ENCODE measurements at regions not wholly inside any gene's neighbourhood (a gene's known extent, or its start where the extent isn't known, plus 50 kb on each side); places are given as distances from the start of the nearest gene placed in this dataset.

GRCh38 chr9:134548185-134548584, 93.4 kb upstream of the COL5A1 start:
- no peak for TF ChIP-seq EZH2 (IDR thresholded peaks at IDR 0.05; ENCODE audit: borderline replicate concordance, insufficient read depth, low read length, poor library complexity, severe bottlenecking)
- TF ChIP-seq RAD21 (conservative IDR thresholded peaks at IDR 0.05), result no peak
- TF ChIP-seq, protein P1, sequence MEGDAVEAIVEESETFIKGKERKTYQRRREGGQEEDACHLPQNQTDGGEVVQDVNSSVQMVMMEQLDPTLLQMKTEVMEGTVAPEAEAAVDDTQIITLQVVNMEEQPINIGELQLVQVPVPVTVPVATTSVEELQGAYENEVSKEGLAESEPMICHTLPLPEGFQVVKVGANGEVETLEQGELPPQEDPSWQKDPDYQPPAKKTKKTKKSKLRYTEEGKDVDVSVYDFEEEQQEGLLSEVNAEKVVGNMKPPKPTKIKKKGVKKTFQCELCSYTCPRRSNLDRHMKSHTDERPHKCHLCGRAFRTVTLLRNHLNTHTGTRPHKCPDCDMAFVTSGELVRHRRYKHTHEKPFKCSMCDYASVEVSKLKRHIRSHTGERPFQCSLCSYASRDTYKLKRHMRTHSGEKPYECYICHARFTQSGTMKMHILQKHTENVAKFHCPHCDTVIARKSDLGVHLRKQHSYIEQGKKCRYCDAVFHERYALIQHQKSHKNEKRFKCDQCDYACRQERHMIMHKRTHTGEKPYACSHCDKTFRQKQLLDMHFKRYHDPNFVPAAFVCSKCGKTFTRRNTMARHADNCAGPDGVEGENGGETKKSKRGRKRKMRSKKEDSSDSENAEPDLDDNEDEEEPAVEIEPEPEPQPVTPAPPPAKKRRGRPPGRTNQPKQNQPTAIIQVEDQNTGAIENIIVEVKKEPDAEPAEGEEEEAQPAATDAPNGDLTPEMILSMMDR (IDR thresholded peaks at IDR 0.05; ENCODE audit: poor library complexity, severe bottlenecking), result no peak
- TF ChIP-seq EP300 (conservative IDR thresholded peaks at IDR 0.05; ENCODE audit: poor library complexity, severe bottlenecking), result no peak
- no peak for TF ChIP-seq POLR2AphosphoS5 (IDR thresholded peaks at IDR 0.05)
- TF ChIP-seq TAF1 (IDR thresholded peaks at IDR 0.05; ENCODE audit: low read depth), result no peak
- TF ChIP-seq MXI1 (conservative IDR thresholded peaks at IDR 0.05; ENCODE audit: poor library complexity, severe bottlenecking), result no peak
